Kidney (tissue), 13 donors: ENCODE measurements at regions not wholly inside any gene's neighbourhood (a gene's known extent, or its start where the extent isn't known, plus 50 kb on each side); places are given as distances from the start of the nearest gene placed in this dataset.

ENCODE experiments used
- DNase-seq, 5 donors: peaks; one replicate each; pipeline ENCODE4 v3.0.0-alpha.2; 2013 to 2020
- FAIRE-seq: peaks from 2 replicates; lab custom pipeline; 2012; peaks lifted over from hg19 to GRCh38; lab: Jason Lieb, UNC
- H3K27ac ChIP-seq, 2 donors: one replicate each; pipeline ENCODE4 v1.7.0; 2013; ENCODE audit warnings: low read depth in 2 of 2, low read length in 2 of 2, inconsistent platforms in 1 of 2
- H3K27me3 ChIP-seq: one replicate; pipeline ENCODE4 v1.7.1; 2013; ENCODE audit warnings: low read length, inconsistent platforms; ENCODE audit not compliant: control insufficient read depth, insufficient read depth
- H3K36me3 ChIP-seq, 3 donors: one replicate each; pipeline versions ENCODE4 v1.7.0 to v1.7.1; 2013; ENCODE audit warnings: low read length in 3 of 3, control low read depth in 1 of 3, inconsistent platforms in 1 of 3; ENCODE audit not compliant: insufficient read depth in 3 of 3, control insufficient read depth in 2 of 3
- H3K4me1 ChIP-seq, 3 donors: one replicate each; pipeline versions ENCODE4 v1.7.0 to v1.7.1; 2013; ENCODE audit warnings: low read length in 3 of 3, inconsistent platforms in 1 of 3, low read depth in 1 of 3; ENCODE audit not compliant: control insufficient read depth in 2 of 3, insufficient read depth in 2 of 3
- H3K4me3 ChIP-seq, 3 donors: one replicate each; pipeline versions ENCODE4 v1.7.0 to v1.8.1; 2013; ENCODE audit warnings: low read length in 3 of 3, control low read depth in 1 of 3, inconsistent platforms in 1 of 3
- H3K9ac ChIP-seq, 3 donors: one replicate each; pipeline versions ENCODE4 v1.7.0 to v1.7.1; 2013; ENCODE audit warnings: low read length in 3 of 3, control low read depth in 1 of 3, inconsistent platforms in 1 of 3
- H3K9me3 ChIP-seq, 3 donors: one replicate each; pipeline versions ENCODE4 v1.7.0 to v1.7.1; 2013; ENCODE audit warnings: low read length in 3 of 3, control low read depth in 1 of 3, inconsistent platforms in 1 of 3; ENCODE audit not compliant: control insufficient read depth in 2 of 3, insufficient read depth in 1 of 3
- intact Hi-C: fragments of 100-400 bp; cut with DNase I; formaldehyde crosslinking; loops from one replicate; pipeline ENCODE4 v1.11.1; 2022
- TF ChIP-seq, protein P1 (sequence below): IDR thresholded peaks from 3 replicates; pipeline ENCODE4 v1.5.1; 2012; ENCODE audit warnings: mild to moderate bottlenecking, moderate library complexity, borderline replicate concordance; ENCODE audit not compliant: insufficient read depth; ENCODE audit errors: extremely low read depth
- donor health status: control.
- donor health status: control.
- donor health status: control.
- donor health status: control.
- donor health status: control.
- donor health status: DM: yes; HTN: yes; CAD: no.
- donor health status: Normal renal cell carcinoma (clear cell type).

DNA sequence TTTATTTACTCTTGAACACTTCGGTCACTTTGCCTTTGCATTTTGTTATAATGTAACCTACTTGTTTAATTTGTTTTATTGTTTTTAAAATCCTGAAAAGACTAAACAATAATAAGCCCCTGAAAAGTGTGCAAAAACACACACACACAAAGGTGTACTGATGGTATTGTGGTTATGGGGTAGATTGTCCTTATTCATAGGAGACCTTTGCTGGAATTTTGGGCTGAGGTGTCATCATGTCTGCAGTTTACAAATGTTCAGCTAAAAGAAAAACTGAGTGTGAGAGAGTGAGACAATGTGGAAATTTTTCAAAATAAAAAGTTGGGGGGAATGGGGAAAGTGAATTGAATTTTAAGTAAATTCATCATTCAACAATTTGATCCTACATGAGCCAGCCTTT, 174.9 kb downstream of the QDPR start:
- Histone ChIP-seq H3K4me1 (no peaks in the 10 kb centered on the region), H3K9ac (no peak overlapping the region), H3K36me3 (no peaks in the 10 kb centered on the region), H3K27ac (no peak overlapping the region), H3K27me3 (no peaks in the 10 kb centered on the region), H3K4me3 (no peak overlapping the region), H3K9me3 (no peaks in the 10 kb centered on the region)
- no peak for DNase-seq
- no peak for FAIRE-seq
- TF ChIP-seq, protein P1, sequence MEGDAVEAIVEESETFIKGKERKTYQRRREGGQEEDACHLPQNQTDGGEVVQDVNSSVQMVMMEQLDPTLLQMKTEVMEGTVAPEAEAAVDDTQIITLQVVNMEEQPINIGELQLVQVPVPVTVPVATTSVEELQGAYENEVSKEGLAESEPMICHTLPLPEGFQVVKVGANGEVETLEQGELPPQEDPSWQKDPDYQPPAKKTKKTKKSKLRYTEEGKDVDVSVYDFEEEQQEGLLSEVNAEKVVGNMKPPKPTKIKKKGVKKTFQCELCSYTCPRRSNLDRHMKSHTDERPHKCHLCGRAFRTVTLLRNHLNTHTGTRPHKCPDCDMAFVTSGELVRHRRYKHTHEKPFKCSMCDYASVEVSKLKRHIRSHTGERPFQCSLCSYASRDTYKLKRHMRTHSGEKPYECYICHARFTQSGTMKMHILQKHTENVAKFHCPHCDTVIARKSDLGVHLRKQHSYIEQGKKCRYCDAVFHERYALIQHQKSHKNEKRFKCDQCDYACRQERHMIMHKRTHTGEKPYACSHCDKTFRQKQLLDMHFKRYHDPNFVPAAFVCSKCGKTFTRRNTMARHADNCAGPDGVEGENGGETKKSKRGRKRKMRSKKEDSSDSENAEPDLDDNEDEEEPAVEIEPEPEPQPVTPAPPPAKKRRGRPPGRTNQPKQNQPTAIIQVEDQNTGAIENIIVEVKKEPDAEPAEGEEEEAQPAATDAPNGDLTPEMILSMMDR: no peak
- intact Hi-C loops: no loop called here

DNA sequence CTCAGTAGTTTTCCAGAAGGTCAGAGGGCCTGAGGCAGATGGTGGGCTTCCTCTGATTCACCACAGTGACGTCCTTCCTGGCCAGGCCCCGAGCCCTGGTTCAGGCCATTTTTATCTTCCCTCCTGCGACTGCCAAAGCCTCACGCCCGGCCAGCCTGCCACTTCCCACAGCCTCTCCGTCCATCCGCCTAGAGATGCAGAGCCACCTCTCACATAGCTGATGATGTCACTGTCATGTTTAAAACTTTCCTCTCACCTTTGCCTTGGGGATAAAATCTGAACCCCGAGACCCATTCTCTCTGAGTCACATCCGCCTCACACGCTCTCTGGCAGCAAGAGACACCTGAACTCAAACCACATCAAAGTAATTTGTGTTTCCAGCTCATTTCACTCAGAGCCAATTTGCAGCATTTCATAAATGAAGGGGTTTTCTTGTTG, 175.3 kb downstream of the QDPR start:
- no peaks in the 10 kb centered on the region for H3K36me3 ChIP-seq
- FAIRE-seq (no peak), DNase-seq (peak in 4 of 5 donors; percentile 19 to 82 (median 36))
- intact Hi-C loops: no loop called here
- no peak overlapping the region for H3K4me3 ChIP-seq
- no peaks in the 10 kb centered on the region for H3K27me3 ChIP-seq
- no peaks in the 10 kb centered on the region for H3K4me1 ChIP-seq
- no peak overlapping the region for H3K9ac ChIP-seq
- no peaks in the 10 kb centered on the region for H3K9me3 ChIP-seq
- no peak overlapping the region for H3K27ac ChIP-seq
- TF ChIP-seq, protein P1: no peak

DNA sequence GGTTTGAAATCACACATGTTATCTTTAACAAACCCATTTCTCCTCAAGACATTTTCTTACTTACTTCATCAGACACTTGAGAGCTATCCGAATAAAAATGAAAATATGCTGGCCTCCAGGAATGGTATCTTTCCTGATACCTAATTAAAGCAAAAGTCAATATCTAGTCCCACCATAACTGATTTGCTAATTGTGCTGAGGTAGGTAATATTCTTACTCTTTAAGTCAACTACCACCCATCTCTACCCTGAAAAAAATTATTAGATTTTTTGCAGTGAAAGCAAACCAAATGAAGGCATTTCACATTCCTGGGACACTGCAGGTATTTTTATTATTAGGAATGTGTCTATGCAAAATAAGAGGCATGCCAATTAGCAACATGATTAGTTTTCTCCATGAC, 175.8 kb downstream of the QDPR start:
- TF ChIP-seq, protein P1: no peak
- intact Hi-C loops: no loop called here
- DNase-seq (no peak), FAIRE-seq (no peak)
- H3K4me1 ChIP-seq: no peaks in the 10 kb centered on the region
- H3K27me3 ChIP-seq: no peaks in the 10 kb centered on the region
- no peaks in the 10 kb centered on the region for H3K36me3 ChIP-seq
- H3K4me3 ChIP-seq: no peak overlapping the region
- H3K9me3 ChIP-seq: no peaks in the 10 kb centered on the region
- H3K27ac ChIP-seq: no peak overlapping the region
- H3K9ac ChIP-seq: no peak overlapping the region

DNA sequence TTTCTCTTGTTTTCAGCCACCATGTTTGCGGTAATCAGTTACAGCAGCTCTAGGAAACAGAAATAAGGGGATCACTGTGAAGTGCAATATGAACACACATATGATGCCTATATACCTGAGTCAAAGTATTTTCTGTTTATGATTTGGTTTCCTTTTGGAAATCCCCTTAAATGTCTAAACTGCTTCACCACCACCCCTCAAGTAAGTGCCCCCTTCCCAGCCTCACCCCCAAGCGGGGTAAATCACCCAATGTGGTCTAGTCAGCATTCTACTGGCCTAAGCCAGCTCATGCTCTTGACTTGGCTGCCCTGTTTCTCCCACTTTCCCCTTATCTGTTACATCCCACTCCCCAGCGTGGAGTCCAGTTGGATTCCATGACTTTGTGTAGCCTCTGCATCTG, 176.5 kb downstream of the QDPR start:
- intact Hi-C loops: no loop called here

More for the DNA sequence above, 176.5 kb downstream of the QDPR start:
- H3K9ac ChIP-seq: no peak overlapping the region
- no peaks in the 10 kb centered on the region for H3K27me3 ChIP-seq
- H3K9me3 ChIP-seq: no peaks in the 10 kb centered on the region
- DNase-seq (no peak), FAIRE-seq (no peak)
- no peak overlapping the region for H3K27ac ChIP-seq
- no peaks in the 10 kb centered on the region for H3K4me1 ChIP-seq
- no peaks in the 10 kb centered on the region for H3K36me3 ChIP-seq
- no peak overlapping the region for H3K4me3 ChIP-seq
- TF ChIP-seq, protein P1: no peak
